Activated naive CD4-positive, alpha-beta T cell treated with anti-CD3 and anti-CD28 coated beads, Interleukin-2, amount 10 ng/mL, durations not matched to agents 7 days and 5 days (primary cell): ENCODE measurements at regions not wholly inside any gene's neighbourhood (a gene's known extent, or its start where the extent isn't known, plus 50 kb on each side); places are given as distances from the start of the nearest gene placed in this dataset.

Experiments used
- CTCF ChIA-PET: fragments of 350-600 bp; sonication (Branson Sonifier 250); formaldehyde crosslinking; loops from one replicate; lab custom pipeline; 2021; ENCODE audit warnings: antibody characterized with exemption; lab: Charles Lee
- DNase-seq: peaks from one replicate; pipeline ENCODE4 v3.0.0-alpha.2; 2020
- H3K27ac Mint-ChIP-seq: one replicate; pipeline ENCODE4 v1.8.0; 2021; ENCODE audit warnings: mild to moderate bottlenecking, moderate library complexity, mixed read lengths
- H3K27me3 Mint-ChIP-seq: one replicate; pipeline ENCODE4 v1.8.0; 2021; ENCODE audit warnings: mild to moderate bottlenecking, mixed read lengths
- H3K36me3 Mint-ChIP-seq: one replicate; pipeline ENCODE4 v1.8.0; 2021; ENCODE audit warnings: mixed read lengths
- H3K4me1 Mint-ChIP-seq: one replicate; pipeline ENCODE4 v1.8.0; 2021; ENCODE audit warnings: mixed read lengths
- H3K4me3 Mint-ChIP-seq: one replicate; pipeline ENCODE4 v1.8.0; 2021; ENCODE audit warnings: mild to moderate bottlenecking, moderate library complexity, mixed read lengths
- H3K9me3 Mint-ChIP-seq: one replicate; pipeline ENCODE4 v1.8.0; 2021; ENCODE audit warnings: mixed read lengths

GRCh38 chr12:24088751-24089509 is 139.5 kb upstream of the SOX5 start:
- no peaks in the 10 kb centered on the region for H3K4me1 Mint-ChIP-seq
- no peaks in the 10 kb centered on the region for H3K9me3 Mint-ChIP-seq
- no peak for DNase-seq
- H3K4me3 Mint-ChIP-seq: no peak overlapping the region
- no peaks in the 10 kb centered on the region for H3K36me3 Mint-ChIP-seq
- H3K27me3 Mint-ChIP-seq: no peaks in the 10 kb centered on the region
- CTCF ChIA-PET: no interaction called here
- H3K27ac Mint-ChIP-seq: no peak overlapping the region

GRCh38 chr12:24087294-24087693 is 137.8 kb upstream of the SOX5 start:
- Mint-ChIP-seq H3K27me3 (no peaks in the 10 kb centered on the region), H3K4me1 (no peaks in the 10 kb centered on the region), H3K4me3 (no peak overlapping the region), H3K36me3 (no peaks in the 10 kb centered on the region), H3K27ac (no peak overlapping the region), H3K9me3 (no peaks in the 10 kb centered on the region)
- CTCF ChIA-PET: no interaction called here
- no peak for DNase-seq

GRCh38 chr12:24084800-24085199 is 135.3 kb upstream of the SOX5 start:
- Mint-ChIP-seq H3K27ac (no peak overlapping the region), H3K4me1 (no peaks in the 10 kb centered on the region), H3K27me3 (no peaks in the 10 kb centered on the region), H3K9me3 (no peaks in the 10 kb centered on the region), H3K36me3 (no peaks in the 10 kb centered on the region), H3K4me3 (no peak overlapping the region)
- DNase-seq: no peak
- CTCF ChIA-PET: no interaction called here

- Mint-ChIP-seq H3K36me3 (no peaks in the 10 kb centered on the region), H3K4me3 (no peak overlapping the region), H3K27ac (no peak overlapping the region), H3K9me3 (no peaks in the 10 kb centered on the region), H3K4me1 (no peaks in the 10 kb centered on the region), H3K27me3 (no peaks in the 10 kb centered on the region)
- DNase-seq: no peak
- CTCF ChIA-PET: no interaction called here
These were observed 134.4 kb upstream of the SOX5 start for GRCh38 chr12:24083838-24084237.

- CTCF ChIA-PET: no interaction called here
- H3K9me3 Mint-ChIP-seq: no peaks in the 10 kb centered on the region
- H3K27me3 Mint-ChIP-seq: no peaks in the 10 kb centered on the region
- DNase-seq: no peak
- no peaks in the 10 kb centered on the region for H3K4me1 Mint-ChIP-seq
- no peaks in the 10 kb centered on the region for H3K36me3 Mint-ChIP-seq
- no peak overlapping the region for H3K4me3 Mint-ChIP-seq
- no peak overlapping the region for H3K27ac Mint-ChIP-seq
These were observed 132.1 kb upstream of the SOX5 start for GRCh38 chr12:24081606-24082005.

- CTCF ChIA-PET: no interaction called here
- DNase-seq: no peak
- H3K36me3 Mint-ChIP-seq: no peaks in the 10 kb centered on the region
- H3K9me3 Mint-ChIP-seq: no peaks in the 10 kb centered on the region
- no peak overlapping the region for H3K27ac Mint-ChIP-seq
- no peak overlapping the region for H3K4me3 Mint-ChIP-seq
- no peaks in the 10 kb centered on the region for H3K4me1 Mint-ChIP-seq
- no peaks in the 10 kb centered on the region for H3K27me3 Mint-ChIP-seq
These were observed 131.6 kb upstream of the SOX5 start for GRCh38 chr12:24081092-24081529.

- no peak overlapping the region for H3K4me3 Mint-ChIP-seq
- H3K36me3 Mint-ChIP-seq: no peaks in the 10 kb centered on the region
- CTCF ChIA-PET: no interaction called here
These were observed 131.0 kb upstream of the SOX5 start for GRCh38 chr12:24080465-24080864.

GRCh38 chr12:24079083-24079482 is 129.6 kb upstream of the SOX5 start:
- no peaks in the 10 kb centered on the region for H3K36me3 Mint-ChIP-seq
- H3K4me1 Mint-ChIP-seq: no peaks in the 10 kb centered on the region
- no peak for DNase-seq
- no peak overlapping the region for H3K4me3 Mint-ChIP-seq
- H3K9me3 Mint-ChIP-seq: no peaks in the 10 kb centered on the region
- no peak overlapping the region for H3K27ac Mint-ChIP-seq
- no peaks in the 10 kb centered on the region for H3K27me3 Mint-ChIP-seq
- CTCF ChIA-PET: no interaction called here

More at GRCh38 chr12:24080465-24080864, 131.0 kb upstream of the SOX5 start:
- no peaks in the 10 kb centered on the region for H3K4me1 Mint-ChIP-seq
- DNase-seq: no peak
- H3K27me3 Mint-ChIP-seq: no peaks in the 10 kb centered on the region
- no peak overlapping the region for H3K27ac Mint-ChIP-seq
- no peaks in the 10 kb centered on the region for H3K9me3 Mint-ChIP-seq

GRCh38 chr12:24078318-24078765 is 128.9 kb upstream of the SOX5 start:
- Mint-ChIP-seq H3K9me3 (no peaks in the 10 kb centered on the region), H3K4me3 (no peak overlapping the region), H3K27ac (no peak overlapping the region), H3K4me1 (no peaks in the 10 kb centered on the region), H3K27me3 (no peaks in the 10 kb centered on the region), H3K36me3 (no peaks in the 10 kb centered on the region)
- CTCF ChIA-PET: interaction anchor here (0.5 kb wide), 1 partner anchor 1583 kb away, joined by 3 read pairs; no protein-coding TSS in a partner anchor
- no peak for DNase-seq

GRCh38 chr12:24077161-24077560 is 127.7 kb upstream of the SOX5 start:
- DNase-seq: no peak
- H3K4me1 Mint-ChIP-seq: no peaks in the 10 kb centered on the region
- no peaks in the 10 kb centered on the region for H3K9me3 Mint-ChIP-seq
- H3K27me3 Mint-ChIP-seq: no peaks in the 10 kb centered on the region
- H3K27ac Mint-ChIP-seq: no peak overlapping the region
- CTCF ChIA-PET: no interaction called here
- no peak overlapping the region for H3K4me3 Mint-ChIP-seq
- H3K36me3 Mint-ChIP-seq: no peaks in the 10 kb centered on the region

GRCh38 chr12:24075650-24076049 is 126.2 kb upstream of the SOX5 start:
- Mint-ChIP-seq H3K27me3 (no peaks in the 10 kb centered on the region), H3K36me3 (no peaks in the 10 kb centered on the region), H3K4me3 (no peak overlapping the region), H3K27ac (no peak overlapping the region), H3K9me3 (no peaks in the 10 kb centered on the region), H3K4me1 (no peaks in the 10 kb centered on the region)
- DNase-seq: no peak
- CTCF ChIA-PET: no interaction called here

- Mint-ChIP-seq H3K4me3 (no peak overlapping the region), H3K27me3 (no peaks in the 10 kb centered on the region), H3K36me3 (no peaks in the 10 kb centered on the region), H3K4me1 (no peaks in the 10 kb centered on the region), H3K27ac (no peak overlapping the region), H3K9me3 (no peaks in the 10 kb centered on the region)
- no peak for DNase-seq
- CTCF ChIA-PET: no interaction called here
These were observed 123.8 kb upstream of the SOX5 start for GRCh38 chr12:24073170-24073810.

- H3K9me3 Mint-ChIP-seq: no peaks in the 10 kb centered on the region
- H3K27ac Mint-ChIP-seq: no peak overlapping the region
- H3K36me3 Mint-ChIP-seq: no peaks in the 10 kb centered on the region
- no peak for DNase-seq
- CTCF ChIA-PET: no interaction called here
- H3K4me1 Mint-ChIP-seq: no peaks in the 10 kb centered on the region
- H3K27me3 Mint-ChIP-seq: no peaks in the 10 kb centered on the region
- H3K4me3 Mint-ChIP-seq: no peak overlapping the region
These were observed 122.8 kb upstream of the SOX5 start for GRCh38 chr12:24072302-24072701.

GRCh38 chr12:24071842-24072241 is 122.4 kb upstream of the SOX5 start:
- Mint-ChIP-seq H3K4me1 (no peaks in the 10 kb centered on the region), H3K9me3 (no peaks in the 10 kb centered on the region), H3K27me3 (no peaks in the 10 kb centered on the region), H3K27ac (no peak overlapping the region), H3K36me3 (no peaks in the 10 kb centered on the region), H3K4me3 (no peak overlapping the region)
- DNase-seq: no peak
- CTCF ChIA-PET: no interaction called here
